ENCODE measurements at regions not wholly inside any gene's neighbourhood (a gene's known extent, or its start where the extent isn't known, plus 50 kb on each side); places are given as distances from the start of the nearest gene placed in this dataset.

DNA sequence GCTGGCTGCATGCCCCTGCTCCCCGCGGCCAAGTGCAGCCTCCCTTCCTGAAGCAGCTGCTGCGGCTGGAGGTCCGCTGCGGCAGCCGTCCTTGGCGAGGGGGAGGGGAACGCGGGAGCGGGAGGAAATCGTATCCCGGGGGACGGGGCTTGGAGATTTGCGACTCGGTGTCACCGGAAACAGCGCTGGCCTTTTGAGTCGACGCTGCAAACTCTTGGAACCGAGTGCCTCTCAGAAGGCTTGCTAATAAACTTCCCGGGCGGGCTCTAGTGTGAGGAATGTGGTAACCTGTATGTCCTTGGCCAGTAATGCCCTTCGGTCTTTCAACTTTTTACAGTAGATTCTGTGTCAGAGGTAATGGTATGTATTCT is 82.7 kb downstream of the PTPDC1 start:
- H3K9me3 ChIP-seq (ENCODE audit: control insufficient read depth in 2 of 2, low read length in 2 of 2) = no peaks in the 10 kb centered on the region
- peaks cover 35 to 63% (median 46%) of the 10 kb centered on the region in 4 donors for H3K4me1 Mint-ChIP-seq

DNA sequence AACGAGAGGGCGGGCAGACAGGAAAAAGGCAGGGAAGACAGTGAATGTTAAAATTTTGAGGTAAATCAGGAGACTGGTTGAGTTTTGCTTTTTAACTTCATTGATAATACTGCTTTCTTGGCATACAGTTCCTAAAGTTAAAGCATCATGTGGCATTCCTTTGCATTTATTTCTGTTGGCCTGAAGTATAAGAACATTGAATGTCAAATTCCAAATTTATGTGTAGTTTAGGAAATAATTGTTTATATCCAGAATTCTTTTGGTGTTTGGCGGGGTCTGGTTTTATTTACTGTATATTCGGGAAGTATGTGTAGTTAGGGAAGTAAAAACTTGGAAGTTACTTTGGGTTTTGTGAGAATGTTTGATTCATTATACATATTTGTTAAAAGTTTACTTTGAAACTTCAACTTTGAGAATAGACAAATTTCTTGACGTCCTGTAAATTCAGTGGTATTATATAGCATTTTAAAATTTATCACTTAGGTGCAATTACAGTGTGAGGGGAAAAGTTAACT is 83.2 kb downstream of the PTPDC1 start:
- peak overlapping the region; percentile 91 for H3K4me3 ChIP-seq (ENCODE audit: low read depth, low read length)
- Mint-ChIP-seq H3K27me3 (no peaks in the 10 kb centered on the region), H3K27ac (peak overlapping the region; percentile 72 to 98 (median 91)), H3K4me3 (peak overlapping the region; percentile 81 to 100 (median 96)), H3K36me3 (peaks cover under 1% of the 10 kb centered on the region), H3K4me1 (peaks cover 37 to 67% (median 49%) of the 10 kb centered on the region in 4 donors), H3K9me3 (no peaks in the 10 kb centered on the region)
- ATAC-seq (ENCODE audit: low read depth in 2 of 2) (no peak), DNase-seq (no peak)
- no peaks in the 10 kb centered on the region for H3K27me3 ChIP-seq (ENCODE audit: control insufficient read depth, insufficient read depth, low read length)
- H3K27ac ChIP-seq (ENCODE audit: insufficient read depth, low read length, poor library complexity, severe bottlenecking) = peak overlapping the region; percentile 97
- peaks cover 48% of the 10 kb centered on the region for H3K4me1 ChIP-seq (ENCODE audit: control insufficient read depth, insufficient read depth, low read length, poor library complexity, severe bottlenecking)
- H3K9me3 ChIP-seq (ENCODE audit: control insufficient read depth in 2 of 2, low read length in 2 of 2) = no peaks in the 10 kb centered on the region
- no peaks in the 10 kb centered on the region for H3K36me3 ChIP-seq (ENCODE audit: control insufficient read depth, insufficient read depth, low read length)

More for the DNA sequence above, 82.7 kb downstream of the PTPDC1 start:
- Mint-ChIP-seq H3K36me3 (no peaks in the 10 kb centered on the region), H3K4me3 (peak overlapping the region; percentile 81 to 100 (median 96)), H3K27ac (peak overlapping the region; percentile 72 to 98 (median 91)), H3K27me3 (no peaks in the 10 kb centered on the region), H3K9me3 (no peaks in the 10 kb centered on the region)
- Histone ChIP-seq H3K27me3 (ENCODE audit: control insufficient read depth, insufficient read depth, low read length) (no peaks in the 10 kb centered on the region), H3K36me3 (ENCODE audit: control insufficient read depth, insufficient read depth, low read length) (no peaks in the 10 kb centered on the region), H3K27ac (ENCODE audit: insufficient read depth, low read length, poor library complexity, severe bottlenecking) (peak overlapping the region; percentile 97), H3K4me1 (ENCODE audit: control insufficient read depth, insufficient read depth, low read length, poor library complexity, severe bottlenecking) (peaks cover 45% of the 10 kb centered on the region), H3K4me3 (ENCODE audit: low read depth, low read length) (peak overlapping the region; percentile 91)
- no peak for ATAC-seq (ENCODE audit: low read depth in 2 of 2)
- no peak for DNase-seq

DNA sequence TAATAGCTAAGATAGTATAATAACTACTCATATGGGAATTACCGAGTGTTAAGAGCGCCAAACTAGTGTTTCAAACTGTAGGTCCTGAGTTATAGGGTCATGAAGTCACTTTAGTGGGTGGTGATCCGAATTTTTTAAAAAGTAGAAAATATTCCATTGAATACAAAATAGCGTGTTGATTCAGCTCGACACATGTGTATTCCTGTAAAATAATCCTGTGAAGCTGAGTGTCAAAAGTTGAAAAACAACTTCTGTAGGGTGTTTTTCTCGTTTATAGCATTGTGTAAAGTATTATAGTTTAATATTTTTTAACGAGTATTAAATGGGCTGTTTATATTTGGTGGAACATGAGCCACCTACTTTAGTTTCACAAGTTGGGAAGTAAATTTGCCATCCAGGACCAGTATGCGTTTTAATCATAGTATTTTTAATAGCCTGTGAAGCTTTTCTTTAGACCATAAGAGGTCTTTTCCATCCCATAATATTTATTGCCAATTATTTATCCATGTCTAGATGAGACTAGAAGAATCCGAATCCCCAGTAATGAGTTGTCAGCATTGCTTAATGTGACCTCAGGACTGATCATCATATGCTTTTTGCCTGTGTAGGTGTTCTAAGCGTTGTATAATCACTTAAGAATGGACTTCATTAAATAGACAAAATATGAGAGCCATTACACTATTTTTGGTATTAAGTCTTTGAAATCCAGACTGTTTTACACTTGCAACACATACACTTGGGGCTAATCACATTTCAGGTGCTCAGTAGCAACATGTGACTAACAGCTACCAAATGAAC is 84.1 kb downstream of the PTPDC1 start:
- DNase-seq = no peak
- H3K9me3 ChIP-seq (ENCODE audit: control insufficient read depth in 2 of 2, low read length in 2 of 2) = no peaks in the 10 kb centered on the region
- no peak for ATAC-seq (ENCODE audit: low read depth in 2 of 2)
- Mint-ChIP-seq H3K4me3 (peak overlapping the region; percentile 81 to 100 (median 96)), H3K27ac (peak overlapping the region; percentile 72 to 98 (median 91)), H3K4me1 (peaks cover 45 to 77% (median 57%) of the 10 kb centered on the region in 4 donors), H3K9me3 (no peaks in the 10 kb centered on the region), H3K36me3 (peaks cover 4% of the 10 kb centered on the region), H3K27me3 (no peaks in the 10 kb centered on the region)
- no peaks in the 10 kb centered on the region for H3K36me3 ChIP-seq (ENCODE audit: control insufficient read depth, insufficient read depth, low read length)
- no peaks in the 10 kb centered on the region for H3K27me3 ChIP-seq (ENCODE audit: control insufficient read depth, insufficient read depth, low read length)
- H3K4me3 ChIP-seq (ENCODE audit: low read depth, low read length) = peak overlapping the region; percentile 91
- H3K4me1 ChIP-seq (ENCODE audit: control insufficient read depth, insufficient read depth, low read length, poor library complexity, severe bottlenecking) = peaks cover 58% of the 10 kb centered on the region
- peak overlapping the region; percentile 97 for H3K27ac ChIP-seq (ENCODE audit: insufficient read depth, low read length, poor library complexity, severe bottlenecking)

- no peak for ATAC-seq (ENCODE audit: low read depth in 2 of 2)
- peaks cover 12% of the 10 kb centered on the region for H3K36me3 Mint-ChIP-seq
- Histone ChIP-seq H3K27ac (ENCODE audit: insufficient read depth, low read length, poor library complexity, severe bottlenecking) (peak overlapping the region; percentile 53), H3K36me3 (ENCODE audit: control insufficient read depth, insufficient read depth, low read length) (peaks cover 7% of the 10 kb centered on the region), H3K4me1 (ENCODE audit: control insufficient read depth, insufficient read depth, low read length, poor library complexity, severe bottlenecking) (peaks cover 73% of the 10 kb centered on the region), H3K9me3 (ENCODE audit: control insufficient read depth in 2 of 2, low read length in 2 of 2) (no peaks in the 10 kb centered on the region), H3K4me3 (ENCODE audit: low read depth, low read length) (peak overlapping the region; percentile 56), H3K27me3 (ENCODE audit: control insufficient read depth, insufficient read depth, low read length) (no peaks in the 10 kb centered on the region)
- DNase-seq = no peak
- H3K9me3 Mint-ChIP-seq = no peaks in the 10 kb centered on the region
- peaks cover 51 to 86% (median 68%) of the 10 kb centered on the region in 4 donors for H3K4me1 Mint-ChIP-seq
- no peaks in the 10 kb centered on the region for H3K27me3 Mint-ChIP-seq
- peak overlapping the region; percentile 49 to 86 (median 63) for H3K4me3 Mint-ChIP-seq
- peak overlapping the region in 1 of 3 donors; percentile 39 for H3K27ac Mint-ChIP-seq
Observed at GRCh38 chr9:94169968-94170367, 85.7 kb downstream of the PTPDC1 start.

- DNase-seq (peak in 1 of 3 donors; percentile 29), ATAC-seq (ENCODE audit: low read depth in 2 of 2) (peak in 1 of 2 donors; percentile 31)
- peak overlapping the region; percentile 61 for H3K4me3 ChIP-seq (ENCODE audit: low read depth, low read length)
- peaks cover 16% of the 10 kb centered on the region for H3K36me3 Mint-ChIP-seq
- peak overlapping the region in 3 of 4 donors; percentile 52 to 62 (median 56) for H3K4me3 Mint-ChIP-seq
- H3K36me3 ChIP-seq (ENCODE audit: control insufficient read depth, insufficient read depth, low read length) = peaks cover 28% of the 10 kb centered on the region
- peaks cover 58 to 95% (median 72%) of the 10 kb centered on the region in 4 donors for H3K4me1 Mint-ChIP-seq
- no peaks in the 10 kb centered on the region for H3K9me3 Mint-ChIP-seq
- H3K27me3 ChIP-seq (ENCODE audit: control insufficient read depth, insufficient read depth, low read length) = no peaks in the 10 kb centered on the region
- H3K27ac Mint-ChIP-seq = peak overlapping the region; percentile 34 to 80 (median 79)
- H3K9me3 ChIP-seq (ENCODE audit: control insufficient read depth in 2 of 2, low read length in 2 of 2) = no peaks in the 10 kb centered on the region
- peak overlapping the region; percentile 50 for H3K27ac ChIP-seq (ENCODE audit: insufficient read depth, low read length, poor library complexity, severe bottlenecking)
- H3K4me1 ChIP-seq (ENCODE audit: control insufficient read depth, insufficient read depth, low read length, poor library complexity, severe bottlenecking) = peaks cover 84% of the 10 kb centered on the region
- no peaks in the 10 kb centered on the region for H3K27me3 Mint-ChIP-seq
Observed at GRCh38 chr9:94173632-94174031, 85.5 kb upstream of the ZNF169 start.

DNA sequence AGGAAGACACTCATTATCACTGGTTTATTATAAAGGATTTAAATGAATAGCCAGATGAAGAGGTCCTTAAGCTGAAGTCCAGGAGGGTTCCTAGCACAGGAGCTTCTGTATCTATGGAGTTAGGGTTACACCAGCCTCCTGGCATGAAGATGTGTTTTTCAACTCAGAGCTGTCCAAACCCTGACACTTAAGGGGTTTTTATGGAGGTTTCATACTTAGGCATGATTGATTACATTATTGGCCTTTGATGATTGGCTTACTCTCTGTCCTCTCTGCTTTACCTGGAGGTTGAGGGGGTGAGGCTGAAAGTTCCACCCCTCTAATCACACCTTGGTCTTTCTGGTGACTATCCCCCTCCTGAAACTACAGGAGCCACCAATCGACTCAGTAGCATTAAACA is 84.9 kb upstream of the ZNF169 start:
- Histone ChIP-seq H3K9me3 (ENCODE audit: control insufficient read depth in 2 of 2, low read length in 2 of 2) (no peaks in the 10 kb centered on the region), H3K27ac (ENCODE audit: insufficient read depth, low read length, poor library complexity, severe bottlenecking) (peak overlapping the region; percentile 50), H3K27me3 (ENCODE audit: control insufficient read depth, insufficient read depth, low read length) (no peaks in the 10 kb centered on the region), H3K36me3 (ENCODE audit: control insufficient read depth, insufficient read depth, low read length) (peaks cover 28% of the 10 kb centered on the region), H3K4me3 (ENCODE audit: low read depth, low read length) (peak overlapping the region; percentile 61), H3K4me1 (ENCODE audit: control insufficient read depth, insufficient read depth, low read length, poor library complexity, severe bottlenecking) (peaks cover 84% of the 10 kb centered on the region)
- peaks cover 55 to 96% (median 73%) of the 10 kb centered on the region in 4 donors for H3K4me1 Mint-ChIP-seq
- peak overlapping the region; percentile 55 to 80 (median 79) for H3K27ac Mint-ChIP-seq
- DNase-seq (no peak), ATAC-seq (ENCODE audit: low read depth in 2 of 2) (no peak)
- H3K4me3 Mint-ChIP-seq = peak overlapping the region in 3 of 4 donors; percentile 16 to 63 (median 62)
- H3K36me3 Mint-ChIP-seq = peaks cover 16% of the 10 kb centered on the region
- no peaks in the 10 kb centered on the region for H3K9me3 Mint-ChIP-seq
- H3K27me3 Mint-ChIP-seq = no peaks in the 10 kb centered on the region

- Histone ChIP-seq H3K4me1 (ENCODE audit: control insufficient read depth, insufficient read depth, low read length, poor library complexity, severe bottlenecking) (peaks cover 73% of the 10 kb centered on the region), H3K9me3 (ENCODE audit: control insufficient read depth in 2 of 2, low read length in 2 of 2) (no peaks in the 10 kb centered on the region), H3K27ac (ENCODE audit: insufficient read depth, low read length, poor library complexity, severe bottlenecking) (peak overlapping the region; percentile 56), H3K27me3 (ENCODE audit: control insufficient read depth, insufficient read depth, low read length) (no peaks in the 10 kb centered on the region), H3K36me3 (ENCODE audit: control insufficient read depth, insufficient read depth, low read length) (peaks cover 31% of the 10 kb centered on the region), H3K4me3 (ENCODE audit: low read depth, low read length) (peak overlapping the region; percentile 61)
- DNase-seq (no peak), ATAC-seq (ENCODE audit: low read depth in 2 of 2) (no peak)
- Mint-ChIP-seq H3K9me3 (no peaks in the 10 kb centered on the region), H3K27me3 (no peaks in the 10 kb centered on the region), H3K4me3 (peak overlapping the region; percentile 13 to 88 (median 52)), H3K4me1 (peaks cover 41 to 91% (median 67%) of the 10 kb centered on the region in 4 donors), H3K36me3 (peaks cover 16% of the 10 kb centered on the region), H3K27ac (peak overlapping the region in 2 of 3 donors; percentile 65 to 80)
Observed at GRCh38 chr9:94175669-94176068, 83.4 kb upstream of the ZNF169 start.

Data from CD4-positive, CD25-positive, alpha-beta regulatory T cell (primary cell).